HepG2 (cell line): ENCODE measurements at regions not wholly inside any gene's neighbourhood (a gene's known extent, or its start where the extent isn't known, plus 50 kb on each side); places are given as distances from the start of the nearest gene placed in this dataset.

Experiments
- BRD4 ChIP-seq: sonication (generic); formaldehyde crosslinking; IDR thresholded peaks from 2 replicates; pipeline ENCODE4 v1.4.0; 2020; ENCODE audit warnings: missing genetic modification reagents
- HHEX ChIP-seq: IDR thresholded peaks from 2 replicates; pipeline ENCODE4 v1.6.1; 2016; ENCODE audit warnings: control low read depth
- MAFG ChIP-seq: sonication (generic); formaldehyde crosslinking; IDR thresholded peaks from 2 replicates; pipeline ENCODE4 v1.5.1; 2020; ENCODE audit warnings: mild to moderate bottlenecking, missing genetic modification reagents
- MYC ChIP-seq: sonication (generic); formaldehyde crosslinking; IDR thresholded peaks from 2 replicates; pipeline ENCODE4 v1.9.0; 2021; ENCODE audit warnings: missing genetic modification reagents, borderline replicate concordance
- POLR2A ChIP-seq, 2 experiments: IDR thresholded peaks; 2 replicates each; pipeline ENCODE4 v1.6.1; 2011; ENCODE audit warnings: low read depth in 2 of 2, low read length in 2 of 2, mild to moderate bottlenecking in 1 of 2, moderate library complexity in 1 of 2; ENCODE audit not compliant: insufficient read depth in 1 of 2
- POLR2AphosphoS2 ChIP-seq: IDR thresholded peaks from 2 replicates; pipeline ENCODE4 v1.6.1; 2011; ENCODE audit warnings: low read depth, low read length, improper control_type of control experiment
- SSRP1 ChIP-seq: IDR thresholded peaks from 2 replicates; pipeline ENCODE4 v1.6.1; 2016; ENCODE audit warnings: control low read depth
- TBX3 ChIP-seq: fragments of 450-650 bp; IDR thresholded peaks from 2 replicates; pipeline ENCODE4 v1.6.1; 2017; ENCODE audit warnings: antibody characterized with exemption, mild to moderate bottlenecking, inconsistent platforms, borderline replicate concordance
- TCF12 ChIP-seq, 2 experiments: fragments of 450-650 bp in 1 of 2; sonication (generic) in 1 of 2; formaldehyde crosslinking in 1 of 2; IDR thresholded peaks; 2 replicates each; pipeline versions ENCODE4 v1.6.1 to v1.8.0; 2017 to 2022; ENCODE audit warnings: antibody characterized with exemption in 1 of 2, mild to moderate bottlenecking in 1 of 2, missing genetic modification reagents in 1 of 2, moderate library complexity in 1 of 2
- ZNF230 ChIP-seq: sonication (generic); formaldehyde crosslinking; IDR thresholded peaks from 2 replicates; pipeline ENCODE4 v1.4.0; 2020; ENCODE audit warnings: mild to moderate bottlenecking, missing genetic modification reagents
- ZNF337 ChIP-seq: sonication (generic); formaldehyde crosslinking; IDR thresholded peaks from 2 replicates; pipeline ENCODE4 v1.5.1; 2020; ENCODE audit warnings: missing genetic modification reagents, low read depth, mild to moderate bottlenecking, borderline replicate concordance
- ZNF747 ChIP-seq: sonication (generic); formaldehyde crosslinking; IDR thresholded peaks from 2 replicates; pipeline ENCODE4 v1.8.1; 2023; ENCODE audit warnings: missing genetic modification reagents, mild to moderate bottlenecking, borderline replicate concordance
- ZNF749 ChIP-seq: sonication (generic); formaldehyde crosslinking; IDR thresholded peaks from 2 replicates; pipeline ENCODE4 v1.8.0; 2022; ENCODE audit warnings: mild to moderate bottlenecking, missing genetic modification reagents, moderate library complexity, borderline replicate concordance
- TF ChIP-seq, protein P1 (sequence below): sonication (generic); formaldehyde crosslinking; IDR thresholded peaks from 2 replicates; pipeline ENCODE4 v1.5.0; 2020; ENCODE audit warnings: mild to moderate bottlenecking, missing genetic modification reagents, borderline replicate concordance
- TF ChIP-seq, protein P2 (sequence below): sonication (generic); formaldehyde crosslinking; IDR thresholded peaks from 2 replicates; pipeline ENCODE4 v1.8.1; 2022; ENCODE audit warnings: mild to moderate bottlenecking, missing genetic modification reagents
- TF ChIP-seq, protein P3 (sequence below): sonication (generic); formaldehyde crosslinking; IDR thresholded peaks from 2 replicates; pipeline ENCODE4 v1.4.0; 2020; ENCODE audit warnings: mild to moderate bottlenecking, missing genetic modification reagents
- TF ChIP-seq, protein P4 (sequence below): sonication (generic); formaldehyde crosslinking; IDR thresholded peaks from 2 replicates; pipeline ENCODE4 v1.5.0; 2020; ENCODE audit warnings: missing genetic modification reagents
- TF ChIP-seq, protein P5 (sequence below): sonication (generic); formaldehyde crosslinking; IDR thresholded peaks from 2 replicates; pipeline ENCODE4 v1.5.0; 2020; ENCODE audit warnings: missing genetic modification reagents

DNA sequence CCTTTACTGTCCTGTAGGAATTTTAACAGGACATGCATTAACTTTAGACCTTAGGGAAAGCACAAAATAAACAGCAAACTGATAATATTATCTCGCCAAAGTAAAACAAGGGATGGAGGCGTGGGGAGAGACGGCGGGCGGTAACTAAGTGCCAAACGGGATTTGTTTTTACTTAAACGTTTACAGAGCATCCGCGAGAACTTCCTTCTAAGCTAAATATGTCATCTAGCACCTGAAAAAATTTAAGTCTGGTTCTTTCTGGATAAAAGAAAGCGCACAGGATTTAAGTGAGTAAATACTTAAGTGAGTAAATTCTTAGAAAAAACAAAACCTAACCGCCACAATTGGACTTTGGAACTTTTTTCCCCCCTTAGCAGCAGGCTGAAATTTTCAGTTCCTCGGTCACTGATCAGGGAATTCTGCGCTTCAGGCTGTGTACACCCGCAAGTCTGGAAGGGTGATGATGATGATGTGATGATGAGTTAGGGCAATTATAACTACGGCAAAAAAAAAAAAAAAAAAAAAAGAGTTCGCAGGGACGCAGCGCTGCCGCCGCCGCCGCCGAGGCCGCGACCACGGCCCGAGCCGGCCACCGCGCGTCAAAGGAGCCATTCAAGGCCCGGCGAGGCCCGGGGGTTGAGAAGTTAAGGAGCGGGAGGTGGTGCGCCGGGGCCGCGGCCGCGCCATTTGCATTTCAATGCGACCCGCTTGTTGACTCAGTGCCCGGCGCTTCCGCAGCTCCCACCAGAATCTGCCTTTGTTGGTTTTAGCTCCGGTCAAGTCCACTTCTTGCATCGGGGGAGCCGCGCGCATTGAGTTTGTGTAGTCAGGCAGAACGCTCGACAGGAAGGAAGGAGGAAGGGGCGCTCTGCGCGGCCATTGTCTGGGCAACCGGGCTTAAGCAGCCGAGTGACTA, 108.8 kb downstream of the SPRY1 start (continued):
- TF ChIP-seq, protein P1, sequence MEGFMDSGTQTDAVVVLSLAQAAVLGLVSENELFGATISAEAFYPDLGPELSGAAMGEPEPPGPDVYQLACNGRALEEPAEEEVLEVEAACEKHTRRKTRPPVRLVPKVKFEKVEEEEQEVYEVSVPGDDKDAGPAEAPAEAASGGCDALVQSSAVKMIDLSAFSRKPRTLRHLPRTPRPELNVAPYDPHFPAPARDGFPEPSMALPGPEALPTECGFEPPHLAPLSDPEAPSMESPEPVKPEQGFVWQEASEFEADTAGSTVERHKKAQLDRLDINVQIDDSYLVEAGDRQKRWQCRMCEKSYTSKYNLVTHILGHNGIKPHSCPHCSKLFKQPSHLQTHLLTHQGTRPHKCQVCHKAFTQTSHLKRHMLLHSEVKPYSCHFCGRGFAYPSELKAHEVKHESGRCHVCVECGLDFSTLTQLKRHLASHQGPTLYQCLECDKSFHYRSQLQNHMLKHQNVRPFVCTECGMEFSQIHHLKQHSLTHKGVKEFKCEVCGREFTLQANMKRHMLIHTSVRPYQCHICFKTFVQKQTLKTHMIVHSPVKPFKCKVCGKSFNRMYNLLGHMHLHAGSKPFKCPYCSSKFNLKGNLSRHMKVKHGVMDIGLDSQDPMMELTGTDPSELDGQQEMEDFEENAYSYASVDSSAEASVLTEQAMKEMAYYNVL (CRISPR knock-in tag): no peak; the same call in 1 of the 2 replicates
- TF ChIP-seq, protein P2, sequence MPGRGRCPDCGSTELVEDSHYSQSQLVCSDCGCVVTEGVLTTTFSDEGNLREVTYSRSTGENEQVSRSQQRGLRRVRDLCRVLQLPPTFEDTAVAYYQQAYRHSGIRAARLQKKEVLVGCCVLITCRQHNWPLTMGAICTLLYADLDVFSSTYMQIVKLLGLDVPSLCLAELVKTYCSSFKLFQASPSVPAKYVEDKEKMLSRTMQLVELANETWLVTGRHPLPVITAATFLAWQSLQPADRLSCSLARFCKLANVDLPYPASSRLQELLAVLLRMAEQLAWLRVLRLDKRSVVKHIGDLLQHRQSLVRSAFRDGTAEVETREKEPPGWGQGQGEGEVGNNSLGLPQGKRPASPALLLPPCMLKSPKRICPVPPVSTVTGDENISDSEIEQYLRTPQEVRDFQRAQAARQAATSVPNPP (CRISPR knock-in tag): no peak
- peak; percentile 78; the same call in 1 of the 2 replicates for TF ChIP-seq ZNF749
- TF ChIP-seq MAFG (CRISPR knock-in tag): no peak
- 0 out of 2 replicates have a peak, but pooled peaks have one; percentile 42 for TF ChIP-seq ZNF230
- peak; percentile 61; the same call in 1 of the 2 replicates for TF ChIP-seq ZNF337 (CRISPR knock-in tag)
- TF ChIP-seq, protein P3, sequence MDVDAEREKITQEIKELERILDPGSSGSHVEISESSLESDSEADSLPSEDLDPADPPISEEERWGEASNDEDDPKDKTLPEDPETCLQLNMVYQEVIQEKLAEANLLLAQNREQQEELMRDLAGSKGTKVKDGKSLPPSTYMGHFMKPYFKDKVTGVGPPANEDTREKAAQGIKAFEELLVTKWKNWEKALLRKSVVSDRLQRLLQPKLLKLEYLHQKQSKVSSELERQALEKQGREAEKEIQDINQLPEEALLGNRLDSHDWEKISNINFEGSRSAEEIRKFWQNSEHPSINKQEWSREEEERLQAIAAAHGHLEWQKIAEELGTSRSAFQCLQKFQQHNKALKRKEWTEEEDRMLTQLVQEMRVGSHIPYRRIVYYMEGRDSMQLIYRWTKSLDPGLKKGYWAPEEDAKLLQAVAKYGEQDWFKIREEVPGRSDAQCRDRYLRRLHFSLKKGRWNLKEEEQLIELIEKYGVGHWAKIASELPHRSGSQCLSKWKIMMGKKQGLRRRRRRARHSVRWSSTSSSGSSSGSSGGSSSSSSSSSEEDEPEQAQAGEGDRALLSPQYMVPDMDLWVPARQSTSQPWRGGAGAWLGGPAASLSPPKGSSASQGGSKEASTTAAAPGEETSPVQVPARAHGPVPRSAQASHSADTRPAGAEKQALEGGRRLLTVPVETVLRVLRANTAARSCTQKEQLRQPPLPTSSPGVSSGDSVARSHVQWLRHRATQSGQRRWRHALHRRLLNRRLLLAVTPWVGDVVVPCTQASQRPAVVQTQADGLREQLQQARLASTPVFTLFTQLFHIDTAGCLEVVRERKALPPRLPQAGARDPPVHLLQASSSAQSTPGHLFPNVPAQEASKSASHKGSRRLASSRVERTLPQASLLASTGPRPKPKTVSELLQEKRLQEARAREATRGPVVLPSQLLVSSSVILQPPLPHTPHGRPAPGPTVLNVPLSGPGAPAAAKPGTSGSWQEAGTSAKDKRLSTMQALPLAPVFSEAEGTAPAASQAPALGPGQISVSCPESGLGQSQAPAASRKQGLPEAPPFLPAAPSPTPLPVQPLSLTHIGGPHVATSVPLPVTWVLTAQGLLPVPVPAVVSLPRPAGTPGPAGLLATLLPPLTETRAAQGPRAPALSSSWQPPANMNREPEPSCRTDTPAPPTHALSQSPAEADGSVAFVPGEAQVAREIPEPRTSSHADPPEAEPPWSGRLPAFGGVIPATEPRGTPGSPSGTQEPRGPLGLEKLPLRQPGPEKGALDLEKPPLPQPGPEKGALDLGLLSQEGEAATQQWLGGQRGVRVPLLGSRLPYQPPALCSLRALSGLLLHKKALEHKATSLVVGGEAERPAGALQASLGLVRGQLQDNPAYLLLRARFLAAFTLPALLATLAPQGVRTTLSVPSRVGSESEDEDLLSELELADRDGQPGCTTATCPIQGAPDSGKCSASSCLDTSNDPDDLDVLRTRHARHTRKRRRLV (CRISPR knock-in tag): no peak
- peak; percentile 89; the same call in 1 of the 2 replicates for TF ChIP-seq ZNF747
- TF ChIP-seq TBX3: no peak
- TF ChIP-seq, protein P4, sequence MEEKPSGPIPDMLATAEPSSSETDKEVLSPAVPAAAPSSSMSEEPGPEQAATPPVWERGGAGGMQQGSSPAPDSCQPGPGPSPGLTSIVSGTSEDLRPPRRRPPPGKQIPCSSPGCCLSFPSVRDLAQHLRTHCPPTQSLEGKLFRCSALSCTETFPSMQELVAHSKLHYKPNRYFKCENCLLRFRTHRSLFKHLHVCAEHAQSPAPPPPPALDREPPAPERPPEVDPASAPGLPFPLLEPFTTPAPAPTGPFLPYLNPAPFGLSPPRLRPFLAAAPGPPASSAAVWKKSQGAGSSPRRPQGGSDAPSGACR (CRISPR knock-in tag): peak; percentile 75; the same call in 1 of the 2 replicates
- TF ChIP-seq TCF12 (IDR thresholded peaks at IDR 0.05): no peak
- peak; percentile 91; the same call in 1 of the 2 replicates for TF ChIP-seq TCF12 (CRISPR knock-in tag; IDR thresholded peaks at IDR 0.05)
- TF ChIP-seq SSRP1 (CRISPR knock-in tag): peak; percentile 76; the same call in 1 of the 2 replicates
- TF ChIP-seq POLR2AphosphoS2: no peak
- TF ChIP-seq BRD4 (CRISPR knock-in tag): peak; percentile 37; the same call in 1 of the 2 replicates
- no peak for TF ChIP-seq HHEX
- TF ChIP-seq MYC (CRISPR knock-in tag): peak; percentile 81; the same call in 1 of the 2 replicates
- TF ChIP-seq, protein P5, sequence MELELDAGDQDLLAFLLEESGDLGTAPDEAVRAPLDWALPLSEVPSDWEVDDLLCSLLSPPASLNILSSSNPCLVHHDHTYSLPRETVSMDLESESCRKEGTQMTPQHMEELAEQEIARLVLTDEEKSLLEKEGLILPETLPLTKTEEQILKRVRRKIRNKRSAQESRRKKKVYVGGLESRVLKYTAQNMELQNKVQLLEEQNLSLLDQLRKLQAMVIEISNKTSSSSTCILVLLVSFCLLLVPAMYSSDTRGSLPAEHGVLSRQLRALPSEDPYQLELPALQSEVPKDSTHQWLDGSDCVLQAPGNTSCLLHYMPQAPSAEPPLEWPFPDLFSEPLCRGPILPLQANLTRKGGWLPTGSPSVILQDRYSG (CRISPR knock-in tag): no peak
- peak; percentile 65 to 69; a peak in 3 of 4 replicates for TF ChIP-seq POLR2A (IDR thresholded peaks at IDR 0.05; ENCODE audit: insufficient read depth in 1 of 2, low read depth in 2 of 2, low read length in 2 of 2)
